Spleen (tissue), 7 donors: ENCODE measurements at regions not wholly inside any gene's neighbourhood (a gene's known extent, or its start where the extent isn't known, plus 50 kb on each side); places are given as distances from the start of the nearest gene placed in this dataset.

ENCODE experiments used
- POLR2A ChIP-seq, 3 donors: fragments of 450-650 bp; IDR thresholded peaks; one replicate each; pipeline ENCODE4 v1.5.1; 2017; ENCODE audit warnings: antibody characterized with exemption in 3 of 3, mild to moderate bottlenecking in 1 of 3
- TF ChIP-seq, protein P1 (sequence below), 11 experiments: fragments of 200-600 bp in 7 of 11; fragments of 450-650 bp in 4 of 11; sonication (generic) in 4 of 11; IDR thresholded peaks in 8 of 11; conservative IDR thresholded peaks in 3 of 11; 1 replicate in 7 of 11; 2 replicates in 4 of 11; pipeline versions ENCODE4 v1.4.0 to v1.8.0; 2016 to 2021; ENCODE audit warnings: antibody characterized with exemption in 11 of 11, inconsistent platforms in 4 of 11, mild to moderate bottlenecking in 1 of 11
- donor health status: DM: no; HTN: no; CAD: no; lungs with moderate emphysema.
- donor health status: DM: no; HTN: no; CAD: no.
- donor health status: DM: no; HTN: no; CAD: no.

DNA sequence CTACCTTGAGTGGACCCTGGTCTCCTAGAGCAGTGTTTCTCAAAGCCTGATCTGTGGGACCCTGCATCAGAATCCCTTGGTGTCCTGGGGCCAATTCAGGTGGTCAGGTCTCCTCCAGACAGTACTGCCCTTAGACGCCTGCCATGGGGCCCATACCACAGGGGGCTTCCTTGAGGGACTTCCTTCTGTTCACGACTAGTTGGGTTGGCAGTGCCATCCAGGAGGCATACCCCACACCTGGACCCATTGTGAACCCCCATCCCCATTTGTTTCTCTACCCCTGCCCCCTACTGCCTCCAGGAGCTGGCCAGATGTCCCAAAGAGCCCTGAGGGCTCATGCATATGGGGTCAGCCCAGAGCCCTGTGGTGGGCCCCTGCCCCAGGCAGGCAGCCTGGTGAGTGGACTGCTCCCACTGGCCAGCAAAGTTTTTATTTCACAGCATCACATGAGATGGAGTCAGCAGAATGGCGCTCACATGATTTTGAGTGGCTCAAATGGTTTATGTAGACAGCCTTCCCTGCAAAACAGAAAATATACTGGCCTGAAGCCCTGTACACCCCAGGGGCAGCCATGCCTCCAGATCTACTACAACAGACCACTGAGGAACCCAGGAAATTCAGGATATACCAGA is 259.9 kb upstream of the ZMIZ1 start:
- TF ChIP-seq, protein P1, sequence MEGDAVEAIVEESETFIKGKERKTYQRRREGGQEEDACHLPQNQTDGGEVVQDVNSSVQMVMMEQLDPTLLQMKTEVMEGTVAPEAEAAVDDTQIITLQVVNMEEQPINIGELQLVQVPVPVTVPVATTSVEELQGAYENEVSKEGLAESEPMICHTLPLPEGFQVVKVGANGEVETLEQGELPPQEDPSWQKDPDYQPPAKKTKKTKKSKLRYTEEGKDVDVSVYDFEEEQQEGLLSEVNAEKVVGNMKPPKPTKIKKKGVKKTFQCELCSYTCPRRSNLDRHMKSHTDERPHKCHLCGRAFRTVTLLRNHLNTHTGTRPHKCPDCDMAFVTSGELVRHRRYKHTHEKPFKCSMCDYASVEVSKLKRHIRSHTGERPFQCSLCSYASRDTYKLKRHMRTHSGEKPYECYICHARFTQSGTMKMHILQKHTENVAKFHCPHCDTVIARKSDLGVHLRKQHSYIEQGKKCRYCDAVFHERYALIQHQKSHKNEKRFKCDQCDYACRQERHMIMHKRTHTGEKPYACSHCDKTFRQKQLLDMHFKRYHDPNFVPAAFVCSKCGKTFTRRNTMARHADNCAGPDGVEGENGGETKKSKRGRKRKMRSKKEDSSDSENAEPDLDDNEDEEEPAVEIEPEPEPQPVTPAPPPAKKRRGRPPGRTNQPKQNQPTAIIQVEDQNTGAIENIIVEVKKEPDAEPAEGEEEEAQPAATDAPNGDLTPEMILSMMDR (IDR thresholded peaks at IDR 0.05 in 8 of 11, conservative IDR thresholded peaks at IDR 0.05 in 3 of 11): no peak
- no peak for TF ChIP-seq POLR2A (IDR thresholded peaks at IDR 0.05)
